ENCODE measurements at regions not wholly inside any gene's neighbourhood (a gene's known extent, or its start where the extent isn't known, plus 50 kb on each side); places are given as distances from the start of the nearest gene placed in this dataset.

GRCh38 chrY:7718126-7718525, 806.6 kb upstream of the AMELY start:
- TF ChIP-seq CTCF (IDR thresholded peaks at IDR 0.05) = no peak
- TF ChIP-seq POLR2A (IDR thresholded peaks at IDR 0.05) = no peak
